GM10266 (cell line): ENCODE measurements at regions not wholly inside any gene's neighbourhood (a gene's known extent, or its start where the extent isn't known, plus 50 kb on each side); places are given as distances from the start of the nearest gene placed in this dataset.
"Not testable (repeated sequence)": the region's sequence is repeated elsewhere in the genome, so short reads cannot be mapped to it uniquely, and the experiment has no call there.

Source experiments
- DNase-seq: peaks from one replicate; pipeline ENCODE4 v3.0.0; 2012; ENCODE audit errors: extremely low spot score
- CTCF ChIP-seq: IDR thresholded peaks from 2 replicates; pipeline ENCODE4 v1.5.1; 2012; ENCODE audit warnings: mild to moderate bottlenecking, low read depth; ENCODE audit not compliant: control insufficient read depth, insufficient read depth; ENCODE audit errors: missing control alignments

- no peak for DNase-seq
These were observed 272.0 kb upstream of the SFSWAP start for GRCh38 chr12:131438881-131439280.

GRCh38 chr12:131439752-131440151 lies 271.1 kb upstream of the SFSWAP start:
- not testable (repeated sequence) for DNase-seq

More at GRCh38 chr12:131438881-131439280, 272.0 kb upstream of the SFSWAP start:
- TF ChIP-seq CTCF = no peak

GRCh38 chr12:131440209-131441059 lies 270.5 kb upstream of the SFSWAP start:
- not testable (repeated sequence) for DNase-seq

GRCh38 chr12:131441060-131441396 lies 269.9 kb upstream of the SFSWAP start:
- DNase-seq = no peak
- no peak for TF ChIP-seq CTCF

- DNase-seq = no peak
- TF ChIP-seq CTCF = no peak
These were observed 269.1 kb upstream of the SFSWAP start for GRCh38 chr12:131441638-131442336.

GRCh38 chr12:131442337-131442918 lies 268.5 kb upstream of the SFSWAP start:
- TF ChIP-seq CTCF = no peak
- no peak for DNase-seq

- no peak for TF ChIP-seq CTCF
- no peak for DNase-seq
These were observed 267.6 kb upstream of the SFSWAP start for GRCh38 chr12:131443019-131444000.
